Ascending aorta (tissue), 2 donors: ENCODE measurements at regions not wholly inside any gene's neighbourhood (a gene's known extent, or its start where the extent isn't known, plus 50 kb on each side); places are given as distances from the start of the nearest gene placed in this dataset.

Experiments used
- DNase-seq, 2 donors: peaks; one replicate each; pipeline ENCODE4 v3.0.0-alpha.2; 2019; ENCODE audit warnings: low spot score in 2 of 2
- H3K27ac ChIP-seq, 2 donors: fragments of 200-600 bp; sonication (generic); one replicate each; pipeline ENCODE4 v1.5.1; 2016 to 2017; ENCODE audit warnings: mild to moderate bottlenecking in 1 of 2
- H3K27me3 ChIP-seq: fragments of 200-600 bp; sonication (generic); one replicate; pipeline ENCODE4 v1.5.1; 2017
- H3K36me3 ChIP-seq, 2 donors: fragments of 200-600 bp; sonication (generic); one replicate each; pipeline ENCODE4 v1.5.1; 2016
- H3K4me1 ChIP-seq, 2 donors: fragments of 200-600 bp; sonication (generic); one replicate each; pipeline ENCODE4 v1.5.1; 2016 to 2017; ENCODE audit warnings: mild to moderate bottlenecking in 1 of 2
- H3K4me3 ChIP-seq, 2 donors: fragments of 200-600 bp; sonication (generic); one replicate each; pipeline ENCODE4 v1.5.1; 2016 to 2017; ENCODE audit warnings: mild to moderate bottlenecking in 1 of 2
- H3K9me3 ChIP-seq, 2 donors: fragments of 200-600 bp; sonication (generic); one replicate each; pipeline ENCODE4 v1.5.1; 2016
- CTCF ChIP-seq, 3 experiments: fragments of 200-600 bp in 2 of 3; fragments of 450-650 bp in 1 of 3; sonication (generic) in 2 of 3; IDR thresholded peaks; one replicate each; pipeline ENCODE4 v1.5.1; 2016 to 2019; ENCODE audit warnings: antibody characterized with exemption in 3 of 3, mild to moderate bottlenecking in 1 of 3, moderate library complexity in 1 of 3
- intact Hi-C: fragments of 100-400 bp; cut with DNase I; formaldehyde crosslinking; loops from one replicate; pipeline ENCODE4 v1.15.1; 2023

GRCh38 chr13:81395368-81395767 lies 1054.4 kb upstream of the SPRY2 start:
- Histone ChIP-seq H3K9me3 (no peaks in the 10 kb centered on the region), H3K36me3 (no peaks in the 10 kb centered on the region), H3K27ac (no peak overlapping the region), H3K27me3 (no peaks in the 10 kb centered on the region), H3K4me1 (no peaks in the 10 kb centered on the region), H3K4me3 (no peak overlapping the region)
- no peak for DNase-seq
- TF ChIP-seq CTCF (IDR thresholded peaks at IDR 0.05), result no peak
- intact Hi-C loops, result no loop called here

- Histone ChIP-seq H3K36me3 (no peaks in the 10 kb centered on the region), H3K4me1 (no peaks in the 10 kb centered on the region), H3K4me3 (no peak overlapping the region), H3K27ac (no peak overlapping the region), H3K9me3 (no peaks in the 10 kb centered on the region), H3K27me3 (no peaks in the 10 kb centered on the region)
- intact Hi-C loops, result no loop called here
- no peak for TF ChIP-seq CTCF (IDR thresholded peaks at IDR 0.05)
- DNase-seq, result no peak
Measured at GRCh38 chr13:81394640-81395039, 1053.7 kb upstream of the SPRY2 start.

- no peak for TF ChIP-seq CTCF (IDR thresholded peaks at IDR 0.05)
- H3K4me1 ChIP-seq, result no peaks in the 10 kb centered on the region
- intact Hi-C loops, result no loop called here
Measured at GRCh38 chr13:81393721-81394120, 1052.8 kb upstream of the SPRY2 start.

GRCh38 chr13:81393110-81393509 lies 1052.2 kb upstream of the SPRY2 start:
- no peak for TF ChIP-seq CTCF (IDR thresholded peaks at IDR 0.05)
- Histone ChIP-seq H3K27me3 (no peaks in the 10 kb centered on the region), H3K4me3 (no peak overlapping the region), H3K36me3 (no peaks in the 10 kb centered on the region), H3K9me3 (no peaks in the 10 kb centered on the region), H3K4me1 (no peaks in the 10 kb centered on the region), H3K27ac (no peak overlapping the region)
- DNase-seq, result no peak
- intact Hi-C loops, result no loop called here

More at GRCh38 chr13:81393721-81394120, 1052.8 kb upstream of the SPRY2 start:
- Histone ChIP-seq H3K4me3 (no peak overlapping the region), H3K9me3 (no peaks in the 10 kb centered on the region), H3K27ac (no peak overlapping the region), H3K36me3 (no peaks in the 10 kb centered on the region), H3K27me3 (no peaks in the 10 kb centered on the region)
- DNase-seq, result no peak

- no peak for DNase-seq
- H3K27ac ChIP-seq, result no peak overlapping the region
- H3K4me3 ChIP-seq, result no peak overlapping the region
- no peaks in the 10 kb centered on the region for H3K9me3 ChIP-seq
- intact Hi-C loops, result no loop called here
- no peaks in the 10 kb centered on the region for H3K4me1 ChIP-seq
- no peaks in the 10 kb centered on the region for H3K27me3 ChIP-seq
- H3K36me3 ChIP-seq, result no peaks in the 10 kb centered on the region
- TF ChIP-seq CTCF (IDR thresholded peaks at IDR 0.05), result no peak
Measured at GRCh38 chr13:81388400-81388799, 1047.5 kb upstream of the SPRY2 start.

GRCh38 chr13:81383444-81383843 lies 1042.5 kb upstream of the SPRY2 start:
- H3K27me3 ChIP-seq, result no peaks in the 10 kb centered on the region
- H3K4me1 ChIP-seq, result no peaks in the 10 kb centered on the region
- DNase-seq, result no peak
- no peak for TF ChIP-seq CTCF (IDR thresholded peaks at IDR 0.05)
- intact Hi-C loops, result no loop called here
- no peak overlapping the region for H3K27ac ChIP-seq
- no peaks in the 10 kb centered on the region for H3K9me3 ChIP-seq
- H3K4me3 ChIP-seq, result no peak overlapping the region
- H3K36me3 ChIP-seq, result no peaks in the 10 kb centered on the region
